GM19324 (cell line): ENCODE measurements at regions not wholly inside any gene's neighbourhood (a gene's known extent, or its start where the extent isn't known, plus 50 kb on each side); places are given as distances from the start of the nearest gene placed in this dataset.

Experiments
- ATAC-seq: cut with Tn5 transposase; IDR thresholded peaks from one replicate; pipeline ENCODE4 v1.9.1; 2021; ENCODE audit warnings: mild to moderate bottlenecking, moderate library complexity; ENCODE audit not compliant: unreplicated experiment, low FRiP score

DNA sequence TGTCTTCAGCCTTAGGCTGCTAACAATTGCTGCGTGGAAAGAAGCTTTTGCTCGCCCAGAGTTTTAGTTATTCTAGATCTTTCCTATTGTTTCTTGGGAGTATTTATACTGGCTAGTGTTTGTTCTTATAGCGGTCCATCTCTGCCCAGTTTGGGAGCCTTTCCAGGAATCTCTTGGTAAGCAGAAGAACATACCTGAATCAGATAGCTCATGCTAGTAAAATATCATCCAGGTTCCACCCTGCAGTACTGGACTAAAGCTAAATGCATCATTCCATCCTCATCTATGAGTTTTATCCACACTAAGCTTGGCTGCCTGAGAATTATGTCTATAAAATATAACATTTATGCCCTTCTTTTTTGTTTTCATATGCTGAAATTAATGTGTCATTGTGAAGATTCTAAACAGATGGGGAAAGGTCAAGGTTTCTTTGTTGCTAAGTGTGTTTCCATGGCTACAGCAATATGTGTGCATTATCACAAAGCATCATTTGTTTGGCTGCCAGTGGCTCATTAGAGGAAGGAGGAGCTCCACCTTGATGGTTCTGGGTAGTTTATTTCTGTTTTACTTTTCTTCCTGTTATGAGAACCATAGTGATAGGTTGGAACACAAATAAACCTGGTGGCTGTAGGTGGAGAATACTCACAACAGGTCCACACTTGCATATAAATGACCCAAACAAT is 182.8 kb downstream of the PIK3C3 start:
- ATAC-seq = no peak

DNA sequence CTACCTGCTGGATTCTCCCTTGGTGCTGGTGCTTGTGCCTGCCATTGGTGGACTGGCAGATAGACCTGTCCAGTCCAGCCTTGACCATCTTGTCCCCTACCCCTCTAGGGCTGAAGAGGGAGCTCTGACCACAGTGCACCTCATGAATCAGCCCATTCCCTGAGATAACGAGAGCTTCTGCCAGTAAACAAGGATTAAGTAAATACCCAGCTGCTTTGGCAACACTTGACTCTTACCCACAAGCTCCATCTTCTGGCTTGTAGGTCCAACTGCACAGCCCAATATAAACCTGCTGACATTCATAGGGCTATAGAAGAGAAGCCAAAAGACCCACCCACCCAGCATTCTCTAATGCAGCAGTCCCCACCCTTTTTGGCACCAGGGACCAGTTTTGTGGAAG is 186.4 kb downstream of the PIK3C3 start:
- no peak for ATAC-seq

DNA sequence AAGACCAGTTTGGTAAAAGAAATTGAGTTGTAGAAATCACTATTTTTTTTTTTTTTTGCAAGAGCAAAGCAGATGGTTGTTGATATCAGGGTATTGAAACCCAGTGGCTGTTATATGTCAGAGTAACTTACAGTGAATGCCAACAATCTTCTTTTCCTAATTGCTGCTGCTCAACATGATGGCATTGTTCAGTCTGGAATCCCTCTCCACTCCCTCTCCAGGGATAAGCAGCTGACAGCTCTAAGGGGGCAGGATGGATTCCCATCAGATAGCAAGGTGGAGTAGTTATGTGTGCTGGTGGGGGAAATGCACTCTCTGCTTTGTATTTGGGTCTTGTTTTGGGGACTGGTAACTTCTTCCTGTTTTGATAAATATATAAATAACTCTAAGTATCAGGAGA is 200.0 kb downstream of the PIK3C3 start:
- ATAC-seq = no peak

DNA sequence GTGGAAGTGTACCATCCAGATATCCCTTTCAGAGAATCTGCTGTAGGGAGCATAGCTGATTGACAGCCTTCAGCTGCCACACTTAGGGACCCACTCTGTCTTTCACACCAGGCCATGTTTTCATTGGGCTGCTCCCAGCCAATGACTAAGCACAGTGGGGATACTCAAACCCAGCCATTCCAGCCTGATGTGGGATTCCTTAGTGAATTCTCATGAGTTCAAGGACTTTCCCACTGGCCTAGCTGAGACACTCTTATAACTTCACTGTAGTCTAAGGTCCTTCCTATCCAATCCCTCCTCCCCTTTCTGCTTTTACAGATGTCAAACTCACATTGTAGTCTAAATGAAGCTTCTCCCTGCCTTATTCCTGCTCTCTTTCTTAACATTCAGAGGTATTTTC is 201.2 kb downstream of the PIK3C3 start:
- ATAC-seq = no peak

DNA sequence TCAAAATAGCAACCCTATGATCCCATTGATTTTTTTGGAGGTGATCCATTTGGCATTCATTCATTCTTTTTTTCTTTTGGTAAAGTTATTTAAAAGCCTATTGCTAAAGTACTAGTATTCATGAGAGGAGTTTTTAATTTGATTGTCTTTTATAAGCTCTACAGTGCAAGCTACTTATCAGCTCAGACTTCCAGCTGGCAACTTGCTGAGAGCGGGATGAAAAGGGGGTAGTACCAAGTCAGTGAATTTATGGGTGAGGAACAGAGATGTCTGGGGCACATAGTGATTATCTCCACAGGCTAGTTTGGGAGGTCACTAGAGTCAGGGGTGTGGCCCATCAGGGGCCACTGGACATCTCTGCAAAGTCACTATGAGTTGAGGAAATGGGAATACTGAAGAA is 202.4 kb downstream of the PIK3C3 start:
- ATAC-seq = no peak

DNA sequence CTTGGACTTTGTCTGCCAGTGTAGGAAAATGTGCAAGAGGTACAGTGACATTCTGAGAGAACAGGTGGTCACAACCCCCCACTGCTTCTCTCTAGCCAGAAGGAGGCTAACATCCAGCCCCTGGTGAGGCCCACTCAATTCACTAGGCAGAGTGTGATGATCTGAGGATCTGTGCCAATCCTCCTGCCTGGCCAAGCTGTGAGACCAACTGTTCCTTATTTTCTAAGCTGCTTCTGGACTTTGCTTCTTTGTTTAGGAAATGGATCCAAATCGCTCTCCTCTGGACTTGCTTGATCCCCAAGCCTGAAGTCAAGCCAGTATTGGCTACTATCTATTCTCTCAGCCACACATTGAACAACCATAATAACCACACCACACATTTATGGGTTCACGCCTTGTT is 202.8 kb downstream of the PIK3C3 start:
- no peak for ATAC-seq

DNA sequence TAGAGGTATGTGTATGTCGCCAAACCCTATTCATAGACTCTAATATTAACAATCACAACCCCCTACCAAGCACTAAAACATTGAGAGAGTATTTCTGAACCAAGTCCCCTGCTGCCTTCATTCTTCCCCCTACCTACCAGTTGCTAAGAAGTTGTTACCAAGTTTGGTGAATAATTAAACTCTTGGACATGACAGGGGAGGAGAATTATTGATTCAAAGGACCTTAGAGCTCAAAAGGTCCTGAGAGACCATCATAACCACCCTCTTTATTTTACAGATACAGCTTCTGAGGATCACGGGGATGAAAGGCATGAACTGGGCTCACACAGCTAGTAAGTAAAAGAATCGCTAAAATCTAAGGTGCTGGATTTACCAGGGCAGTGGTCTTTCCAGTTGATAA is 204.1 kb downstream of the PIK3C3 start:
- ATAC-seq = no peak

DNA sequence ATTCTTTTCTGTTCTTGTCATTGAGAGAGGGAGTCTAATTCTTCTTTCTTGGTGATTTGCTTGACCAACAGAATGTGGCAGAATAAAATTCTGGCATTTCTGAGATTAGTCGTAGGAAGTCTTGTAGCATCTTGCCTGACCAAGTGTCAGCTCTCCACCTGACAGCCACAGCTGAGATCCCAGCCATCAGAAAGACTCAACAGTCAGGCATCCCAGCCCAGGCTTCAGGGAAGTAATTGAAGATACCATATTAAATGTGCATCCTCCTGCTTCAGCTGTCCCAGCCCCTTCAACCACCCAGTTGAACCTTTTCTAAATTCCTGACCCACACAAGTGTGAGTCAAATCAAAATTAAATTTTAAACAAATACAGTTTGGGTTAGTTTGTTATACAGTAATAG is 208.3 kb downstream of the PIK3C3 start:
- no peak for ATAC-seq

DNA sequence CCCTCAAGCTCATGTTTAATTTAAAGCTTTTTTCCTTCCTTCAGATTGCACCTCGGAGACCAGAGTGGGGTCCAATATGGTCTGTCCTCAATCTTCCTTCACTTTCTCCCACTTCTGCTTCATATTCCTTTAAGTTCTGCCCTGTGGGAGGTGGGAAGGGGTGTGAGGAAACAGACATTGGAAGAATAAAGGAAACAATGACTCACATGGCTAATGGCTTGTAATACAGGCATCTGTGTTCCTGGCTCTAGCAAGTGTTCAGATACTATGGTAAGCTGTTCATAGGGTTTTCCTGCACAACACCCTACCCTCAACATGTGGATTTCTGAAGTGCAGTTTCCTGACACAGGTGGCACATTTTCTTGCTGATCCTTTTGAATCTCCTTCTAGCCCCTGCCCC is 209.5 kb downstream of the PIK3C3 start:
- ATAC-seq = no peak

DNA sequence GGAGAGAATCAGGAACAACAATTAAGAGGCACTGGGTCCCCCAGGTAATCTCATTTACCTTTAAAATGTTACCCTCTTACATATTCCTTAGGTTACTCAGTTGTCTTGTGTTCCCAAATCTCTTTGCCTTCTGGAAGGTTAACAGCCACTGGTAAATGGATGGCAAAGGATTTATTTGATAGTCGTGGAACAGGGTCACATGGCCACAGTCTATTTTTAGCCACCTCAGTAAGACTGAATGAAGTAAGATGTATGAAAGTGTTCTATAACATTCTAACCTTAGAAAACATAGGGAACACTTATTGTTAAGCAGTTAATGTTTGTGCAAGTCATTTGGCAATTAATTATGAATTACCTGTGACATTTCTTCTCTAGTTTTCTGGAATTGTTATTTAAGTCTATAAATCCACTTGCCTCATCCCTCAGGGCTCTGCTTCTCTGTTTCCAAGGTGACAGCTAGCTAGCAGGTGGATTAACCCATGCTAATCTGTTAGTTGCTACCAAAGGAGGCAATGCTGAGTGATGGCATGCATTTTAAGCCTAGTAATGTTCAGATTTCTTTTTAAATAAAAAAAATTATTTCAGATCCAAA is 211.0 kb downstream of the PIK3C3 start:
- ATAC-seq = no peak

DNA sequence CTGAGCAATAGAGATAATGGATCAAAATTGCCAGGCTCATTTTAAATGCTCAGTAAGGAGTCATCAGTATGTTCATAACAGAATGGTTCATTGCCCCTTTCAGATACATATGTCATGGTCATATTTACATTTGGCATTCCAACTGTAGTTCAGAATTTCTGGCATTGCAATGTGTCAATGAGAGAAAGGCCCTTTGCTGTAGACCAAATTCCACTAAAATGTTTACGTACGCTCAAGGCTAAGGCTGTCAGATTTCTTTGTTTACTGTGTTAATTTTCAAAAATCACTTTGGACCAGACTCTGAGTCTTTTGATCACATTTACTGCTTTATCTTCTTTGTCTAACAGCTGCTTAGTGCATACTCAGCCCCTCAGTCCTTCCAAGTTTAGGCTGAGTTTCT is 213.5 kb downstream of the PIK3C3 start:
- no peak for ATAC-seq

DNA sequence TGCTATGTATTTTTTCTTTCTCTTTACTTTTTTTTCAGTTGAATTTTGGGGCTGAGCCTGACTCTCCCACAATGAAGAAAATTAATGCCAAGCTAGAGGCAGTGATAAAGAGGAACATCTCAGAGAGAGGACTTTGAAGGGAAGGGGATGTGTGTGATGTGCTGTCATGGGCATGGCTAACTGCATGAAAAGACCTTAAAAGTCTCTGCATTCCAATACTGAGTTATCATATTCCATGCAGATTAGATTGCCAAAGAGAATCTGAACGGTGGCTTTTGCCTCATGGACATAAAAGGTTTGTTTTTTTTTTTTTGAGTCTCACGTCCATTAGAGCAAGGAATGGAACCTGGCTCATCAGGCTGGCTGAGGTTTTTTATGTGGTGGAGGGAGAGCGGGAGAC is 213.9 kb downstream of the PIK3C3 start:
- ATAC-seq = no peak

DNA sequence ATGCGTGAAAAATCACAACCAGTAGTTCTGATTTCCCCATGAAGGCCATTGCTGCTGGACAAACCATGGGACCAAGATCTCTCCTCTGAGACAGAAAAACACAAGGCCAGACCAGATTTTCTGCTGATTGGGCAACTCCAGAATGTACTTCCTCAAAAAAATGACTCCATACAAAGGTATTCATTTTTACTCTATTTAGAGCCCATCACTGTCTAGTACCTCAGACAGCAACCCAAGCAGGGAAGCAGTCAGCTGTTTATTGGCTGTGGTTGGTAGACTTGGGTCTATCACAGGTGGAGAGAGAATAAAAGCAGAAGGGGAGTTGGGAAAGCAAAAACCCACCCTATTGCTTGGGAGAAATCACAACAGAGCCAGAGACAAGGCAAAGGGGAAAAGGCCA is 219.9 kb downstream of the PIK3C3 start:
- ATAC-seq = no peak

DNA sequence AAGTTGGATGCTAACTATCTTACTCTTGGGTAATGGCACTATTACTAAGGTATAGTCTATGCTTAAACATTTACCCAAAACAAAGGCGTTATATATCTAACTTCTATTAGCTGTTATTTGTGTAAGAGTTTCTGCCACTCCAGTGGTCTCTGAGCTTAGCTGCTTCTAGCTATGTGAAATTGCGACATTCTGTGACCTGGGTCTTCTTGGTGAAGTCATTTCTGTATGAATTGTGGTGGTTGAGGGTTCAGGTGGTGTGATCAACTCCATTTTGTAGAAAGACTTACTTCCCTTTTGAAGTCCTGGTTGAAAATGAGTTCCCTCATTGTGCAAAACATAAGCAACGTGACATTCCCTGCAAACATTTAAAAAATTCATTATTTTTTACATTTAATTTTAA is 221.6 kb downstream of the PIK3C3 start:
- ATAC-seq = no peak

DNA sequence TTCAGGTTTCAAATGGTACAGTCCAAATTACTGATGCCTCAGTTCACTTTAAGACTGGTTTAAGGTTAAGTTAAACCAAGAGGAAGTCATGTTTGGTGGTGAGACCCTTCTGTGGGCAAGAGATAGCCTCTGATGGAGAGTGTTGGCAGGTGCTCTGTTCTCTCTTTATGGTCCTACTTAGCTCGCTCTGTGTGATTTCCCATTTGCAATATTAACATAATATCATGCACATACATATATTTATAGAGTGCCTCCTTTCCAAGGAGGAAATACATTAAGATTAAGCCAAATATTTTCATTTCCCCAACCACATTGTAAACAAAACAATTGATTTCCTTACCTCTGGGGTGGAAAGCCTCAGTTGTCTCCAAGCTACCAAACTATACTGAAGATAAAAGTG is 222.4 kb downstream of the PIK3C3 start:
- no peak for ATAC-seq

DNA sequence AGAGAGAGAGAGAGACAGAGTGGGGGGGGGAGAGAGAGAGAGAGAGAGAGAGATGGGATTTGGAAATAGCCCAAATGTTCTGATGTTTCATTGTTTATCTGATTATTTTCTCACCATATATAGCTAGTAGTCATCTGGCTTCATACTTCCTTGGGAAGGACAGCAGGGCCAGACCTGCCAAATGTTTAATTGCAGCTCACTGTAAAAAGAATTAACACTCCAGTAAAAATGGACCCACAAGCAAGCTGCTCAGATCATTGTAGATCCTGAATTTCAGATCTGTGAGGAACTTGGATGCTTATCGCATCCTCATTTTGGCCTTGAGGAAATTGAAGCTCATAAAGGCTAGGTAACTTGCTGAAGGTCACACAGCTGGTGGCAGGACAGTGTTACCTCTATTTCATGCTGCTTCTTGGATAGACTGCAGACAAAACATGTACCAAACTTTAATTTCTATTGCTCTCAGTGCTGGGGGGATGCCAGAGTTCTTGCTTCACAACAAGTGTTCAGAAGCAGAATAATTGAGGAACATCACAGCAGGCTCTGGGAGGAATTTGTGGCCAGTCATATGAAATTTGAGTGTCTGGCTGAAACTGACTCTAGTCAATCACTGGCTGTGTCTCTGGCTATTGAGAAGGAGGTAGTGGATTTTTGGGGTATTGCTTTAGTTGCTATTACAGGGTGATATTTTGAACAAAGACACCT is 223.5 kb downstream of the PIK3C3 start:
- ATAC-seq = no peak

DNA sequence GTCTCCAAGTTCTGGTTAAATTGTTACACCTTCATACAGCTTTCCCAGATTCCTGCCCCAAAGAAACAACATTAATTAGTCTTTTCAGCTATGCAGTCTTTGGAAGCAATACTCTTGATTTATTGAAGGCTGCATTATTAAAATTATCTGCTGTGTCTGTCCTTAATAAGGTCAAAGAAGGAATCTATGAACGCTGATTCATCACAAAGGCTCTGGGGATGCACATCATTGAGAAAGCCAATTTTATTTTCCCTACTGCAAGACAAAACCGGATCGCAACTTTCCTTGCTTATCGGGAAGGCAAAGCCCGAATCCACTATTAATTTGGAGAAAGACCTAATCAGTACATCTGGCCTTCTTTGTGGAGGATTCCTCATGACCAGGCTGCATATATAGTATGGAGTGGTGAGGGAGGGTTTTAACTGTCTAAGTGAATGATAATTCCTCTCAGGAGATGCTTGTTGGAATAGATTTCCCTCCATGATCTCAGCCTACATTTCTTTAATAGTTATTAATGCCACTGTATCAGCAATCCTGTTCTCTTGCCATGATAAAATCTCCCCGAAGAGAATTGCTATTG is 224.6 kb downstream of the PIK3C3 start:
- no peak for ATAC-seq

DNA sequence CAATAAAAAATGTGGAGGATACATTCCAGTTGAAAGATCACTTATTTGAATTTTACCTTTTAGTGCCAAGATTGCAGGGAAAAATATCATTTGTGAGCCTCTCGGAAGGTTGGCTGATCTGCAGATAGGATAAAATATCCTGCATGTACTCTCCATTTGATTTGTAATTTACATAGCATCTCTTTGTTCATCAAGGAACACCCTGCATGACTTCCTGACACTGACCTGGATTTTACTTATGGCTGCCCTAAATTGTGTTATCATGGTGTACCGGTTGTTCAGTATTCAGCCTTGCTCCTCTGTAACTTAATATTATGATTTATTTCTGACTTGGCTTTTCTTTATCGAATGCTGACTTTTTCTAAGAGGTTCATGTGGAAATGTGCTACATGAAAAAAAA is 226.4 kb downstream of the PIK3C3 start:
- no peak for ATAC-seq

DNA sequence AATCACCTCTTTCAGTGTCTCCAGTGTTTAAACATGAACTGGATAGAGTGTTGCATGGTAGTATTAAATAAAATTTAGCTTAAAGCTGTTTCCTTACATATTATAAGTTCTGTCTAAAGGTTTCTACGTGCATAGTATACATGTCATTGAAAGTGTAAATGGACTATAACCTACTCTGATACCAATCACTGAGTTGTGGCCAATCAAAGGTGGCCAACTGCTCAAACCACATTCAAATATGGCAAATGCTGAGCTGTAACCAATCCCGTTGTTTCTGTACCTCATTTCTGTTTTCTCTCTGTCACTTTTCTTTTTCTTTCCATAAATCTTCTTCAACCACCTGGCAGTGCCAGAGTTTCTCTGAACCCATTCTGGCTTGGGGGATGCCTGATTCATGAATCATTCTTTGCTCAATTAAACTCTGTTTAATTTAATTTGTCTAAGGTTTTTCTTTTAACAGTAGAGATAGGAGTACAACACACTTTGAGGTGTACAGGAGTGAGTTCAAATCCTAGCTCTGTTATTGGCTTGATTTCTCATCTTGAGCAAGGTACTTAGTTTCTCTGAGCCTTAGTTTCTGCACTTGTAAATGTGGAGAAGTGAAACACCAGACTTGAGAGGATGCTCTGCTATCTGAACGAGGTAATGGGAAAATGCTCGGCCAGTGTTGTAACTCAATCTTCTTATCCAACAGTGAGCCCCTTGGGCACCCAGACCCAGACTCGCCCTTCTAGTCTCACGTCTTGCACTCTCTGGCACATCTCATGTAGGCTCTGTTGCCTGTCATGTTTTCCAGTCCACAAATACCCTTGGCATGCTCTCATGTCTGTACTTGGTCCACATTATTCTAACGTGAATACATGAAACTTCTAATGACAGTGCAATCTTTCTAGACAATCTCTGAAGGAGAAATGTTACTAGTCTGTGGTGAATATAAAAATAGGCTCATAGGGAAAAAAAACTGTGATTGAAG is 228.0 kb downstream of the PIK3C3 start:
- ATAC-seq = no peak

DNA sequence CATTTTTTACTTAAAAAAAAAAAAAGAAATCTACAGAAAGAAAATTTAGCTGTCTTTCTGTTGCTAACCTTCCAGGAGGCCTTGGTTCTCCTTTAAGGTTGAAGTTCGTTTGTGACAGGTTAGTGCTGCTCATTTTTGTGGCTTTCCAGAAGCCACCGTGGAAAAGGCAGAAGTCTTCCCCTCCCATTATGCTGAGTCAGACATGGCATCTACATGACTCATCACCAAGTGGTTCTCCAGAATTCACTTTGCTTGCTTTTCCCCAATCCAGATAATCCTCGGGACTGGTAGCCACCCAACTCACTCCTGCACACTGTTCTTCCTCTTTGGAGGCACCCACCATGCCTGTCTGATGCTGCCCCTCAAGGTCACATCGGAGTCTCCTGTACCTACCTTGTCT is 228.7 kb downstream of the PIK3C3 start:
- ATAC-seq = no peak
